ENCODE measurements at regions not wholly inside any gene's neighbourhood (a gene's known extent, or its start where the extent isn't known, plus 50 kb on each side); places are given as distances from the start of the nearest gene placed in this dataset.

- Mint-ChIP-seq H3K36me3 (ENCODE audit: low read depth) (no peaks in the 10 kb centered on the region), H3K4me3 (peak overlapping the region; percentile 21), H3K27me3 (ENCODE audit: low read depth) (no peaks in the 10 kb centered on the region), H3K9me3 (no peaks in the 10 kb centered on the region), H3K27ac (ENCODE audit: unreplicated experiment) (peak overlapping the region; percentile 73), H3K4me1 (peaks cover 30% of the 10 kb centered on the region)
- no peak for DNase-seq (ENCODE audit: low read depth, low spot score)
- TF ChIP-seq CTCF (conservative IDR thresholded peaks at IDR 0.05) = no peak
These were observed 97.5 kb upstream of the MDM1 start for GRCh38 chr12:68429696-68430095.

- Mint-ChIP-seq H3K36me3 (ENCODE audit: low read depth) (peaks cover 3% of the 10 kb centered on the region), H3K4me1 (peaks cover 30% of the 10 kb centered on the region), H3K9me3 (peaks cover 3% of the 10 kb centered on the region), H3K27ac (ENCODE audit: unreplicated experiment) (no peak overlapping the region), H3K27me3 (ENCODE audit: low read depth) (no peaks in the 10 kb centered on the region), H3K4me3 (no peak overlapping the region)
- no peak for DNase-seq (ENCODE audit: low read depth, low spot score)
- no peak for TF ChIP-seq CTCF (conservative IDR thresholded peaks at IDR 0.05)
These were observed 99.6 kb upstream of the MDM1 start for GRCh38 chr12:68431786-68432185.

- no peak for DNase-seq (ENCODE audit: low read depth, low spot score)
- TF ChIP-seq CTCF (conservative IDR thresholded peaks at IDR 0.05) = no peak
- Mint-ChIP-seq H3K9me3 (peaks cover 3% of the 10 kb centered on the region), H3K27me3 (ENCODE audit: low read depth) (no peaks in the 10 kb centered on the region), H3K27ac (ENCODE audit: unreplicated experiment) (no peak overlapping the region), H3K4me3 (no peak overlapping the region), H3K36me3 (ENCODE audit: low read depth) (peaks cover 3% of the 10 kb centered on the region), H3K4me1 (peaks cover 30% of the 10 kb centered on the region)
These were observed 100.5 kb upstream of the MDM1 start for GRCh38 chr12:68432622-68433021.

GRCh38 chr12:68434391-68435298 lies 102.5 kb upstream of the MDM1 start:
- no peak for DNase-seq (ENCODE audit: low read depth, low spot score)
- Mint-ChIP-seq H3K27me3 (ENCODE audit: low read depth) (no peaks in the 10 kb centered on the region), H3K9me3 (peaks cover 3% of the 10 kb centered on the region), H3K4me1 (peaks cover 16% of the 10 kb centered on the region), H3K4me3 (no peak overlapping the region), H3K27ac (ENCODE audit: unreplicated experiment) (no peak overlapping the region), H3K36me3 (ENCODE audit: low read depth) (peaks cover 3% of the 10 kb centered on the region)
- TF ChIP-seq CTCF (conservative IDR thresholded peaks at IDR 0.05) = no peak

- Mint-ChIP-seq H3K4me1 (peaks cover 12% of the 10 kb centered on the region), H3K27me3 (ENCODE audit: low read depth) (no peaks in the 10 kb centered on the region), H3K27ac (ENCODE audit: unreplicated experiment) (no peak overlapping the region), H3K4me3 (no peak overlapping the region), H3K36me3 (ENCODE audit: low read depth) (peaks cover 3% of the 10 kb centered on the region), H3K9me3 (peaks cover 3% of the 10 kb centered on the region)
- TF ChIP-seq CTCF (conservative IDR thresholded peaks at IDR 0.05) = no peak
- no peak for DNase-seq (ENCODE audit: low read depth, low spot score)
These were observed 103.1 kb upstream of the MDM1 start for GRCh38 chr12:68435299-68435637.
